Endothelial cell of umbilical vein (primary cell): ENCODE measurements at regions not wholly inside any gene's neighbourhood (a gene's known extent, or its start where the extent isn't known, plus 50 kb on each side); places are given as distances from the start of the nearest gene placed in this dataset.

Source experiments
- BruUV-seq: library from RNA; stranded (reverse); fragments of 400-500 nt; replicated peaks from 2 replicates; lab custom pipeline; 2021; lab: Mats Ljungman, UMichigan
- CTCF ChIA-PET: fragments of 300-600, 350-600 bp; sonication (Branson Sonifier 250); formaldehyde crosslinking; loops from one replicate; lab custom pipeline; 2021; ENCODE audit warnings: antibody characterized with exemption, inconsistent platforms; lab: Charles Lee
- POLR2A ChIA-PET: fragments of 300-600, 350-600 bp; sonication (Branson Sonifier 250); formaldehyde crosslinking; loops from one replicate; lab custom pipeline; 2021; ENCODE audit warnings: antibody characterized with exemption, inconsistent platforms; lab: Charles Lee
- DNase-seq: peaks from one replicate; pipeline ENCODE4 v3.0.0-alpha.2; 2011; ENCODE audit warnings: low read depth, low spot score
- FAIRE-seq: peaks from 2 replicates; lab custom pipeline; 2011; peaks lifted over from hg19 to GRCh38; lab: Jason Lieb, UNC
- H2AFZ ChIP-seq: 2 replicates; pipeline ENCODE4 v1.6.0; 2012; ENCODE audit warnings: low read depth, low read length, control low read depth, inconsistent platforms
- H3K27ac ChIP-seq: 2 replicates; pipeline ENCODE4 v1.5.1; 2011; ENCODE audit warnings: low read depth, mild to moderate bottlenecking, control low read depth, low read length, moderate library complexity; ENCODE audit not compliant: insufficient read depth
- H3K27me3 ChIP-seq, 2 experiments: 2 replicates each; pipeline versions ENCODE4 v1.6.0 to v1.6.1; 2011; ENCODE audit warnings: low read length in 2 of 2, mixed read lengths in 1 of 2; ENCODE audit not compliant: control insufficient read depth in 2 of 2, insufficient read depth in 2 of 2
- H3K36me3 ChIP-seq, 2 experiments: 2 replicates in 1 of 2; 3 replicates in 1 of 2; pipeline ENCODE4 v1.5.1; 2011; ENCODE audit warnings: low read length in 2 of 2, mild to moderate bottlenecking in 1 of 2, moderate library complexity in 1 of 2; ENCODE audit not compliant: control insufficient read depth in 2 of 2, insufficient read depth in 2 of 2; ENCODE audit errors: extremely low read depth in 1 of 2
- H3K4me1 ChIP-seq: 3 replicates; pipeline ENCODE4 v1.5.1; 2011; ENCODE audit warnings: mild to moderate bottlenecking, low read length; ENCODE audit not compliant: control insufficient read depth, insufficient read depth; ENCODE audit errors: extremely low read depth
- H3K4me2 ChIP-seq: 2 replicates; pipeline ENCODE4 v1.6.1; 2011; ENCODE audit warnings: low read length, control low read depth, mixed read lengths; ENCODE audit not compliant: insufficient read depth
- H3K4me3 ChIP-seq, 3 experiments: fragments of 200-600 bp in 1 of 3; sonication (generic), shearing (Covaris generic) in 1 of 3; replicated peaks in 1 of 3; 2 replicates each; pipeline ENCODE4 v1.5.1; 2011 to 2016; ENCODE audit warnings: control low read depth in 3 of 3, low read length in 3 of 3, mild to moderate bottlenecking in 2 of 3, inconsistent platforms in 1 of 3, low read depth in 1 of 3, moderate library complexity in 1 of 3; ENCODE audit not compliant: insufficient read depth in 1 of 3
- H3K79me2 ChIP-seq: 2 replicates; pipeline ENCODE4 v1.6.0; 2012; ENCODE audit warnings: low read length, inconsistent platforms; ENCODE audit not compliant: control insufficient read depth, insufficient read depth
- H3K9ac ChIP-seq: replicated peaks from 2 replicates; pipeline ENCODE3; 2011; ENCODE audit warnings: low read length, control low read depth; ENCODE audit not compliant: insufficient read depth; ENCODE audit errors: extremely low read depth
- H3K9me1 ChIP-seq: replicated peaks from 3 replicates; pipeline ENCODE4 v1.6.0; 2011; ENCODE audit warnings: mild to moderate bottlenecking, low read length; ENCODE audit not compliant: control insufficient read depth, insufficient read depth; ENCODE audit errors: extremely low read depth
- H3K9me3 ChIP-seq: replicated peaks from 2 replicates; pipeline ENCODE4 v1.5.1; 2012; ENCODE audit warnings: low read length, inconsistent platforms; ENCODE audit not compliant: control insufficient read depth, insufficient read depth
- H4K20me1 ChIP-seq: replicated peaks from 2 replicates; pipeline ENCODE3; 2011; ENCODE audit warnings: mild to moderate bottlenecking, low read length; ENCODE audit not compliant: control insufficient read depth, insufficient read depth; ENCODE audit errors: extremely low read depth
- JUN ChIP-seq: IDR thresholded peaks from 2 replicates; pipeline ENCODE4 v1.6.1; 2011; ENCODE audit warnings: borderline replicate concordance, low read depth; ENCODE audit not compliant: insufficient read length, insufficient read depth
- POLR2A ChIP-seq: IDR thresholded peaks from 2 replicates; pipeline ENCODE4 v1.6.1; 2012; ENCODE audit warnings: low read depth, mild to moderate bottlenecking, control low read depth, low read length
- POLR2AphosphoS5 ChIP-seq: IDR thresholded peaks from 2 replicates; pipeline ENCODE4 v1.6.1; 2012; ENCODE audit warnings: low read depth, mild to moderate bottlenecking, control low read depth, low read length, moderate library complexity; ENCODE audit not compliant: insufficient read depth
- dilution Hi-C: fragments of 300-500 bp; cut with MboI; formaldehyde crosslinking; loops from one replicate; pipeline ENCODE4 v1.15.0; 2019; ENCODE audit warnings: low sequenced_read_pairs; ENCODE audit not compliant: extremely low pct_ligation_motif_present
- intact Hi-C: fragments of 100-400 bp; cut with micrococcal nuclease; formaldehyde crosslinking; loops from one replicate; pipeline ENCODE4 v1.10.0; 2022
- TF ChIP-seq, protein P1 (sequence below), 2 donors: IDR thresholded peaks; 1 replicate in 1 of 2; 2 replicates in 1 of 2; pipeline ENCODE4 v1.5.1; 2011; ENCODE audit warnings: low read length in 2 of 2, mild to moderate bottlenecking in 2 of 2, moderate library complexity in 2 of 2, control low read depth in 1 of 2, inconsistent platforms in 1 of 2, low read depth in 1 of 2; ENCODE audit not compliant: insufficient read depth in 1 of 2; ENCODE audit errors: extremely low read depth in 1 of 2

DNA sequence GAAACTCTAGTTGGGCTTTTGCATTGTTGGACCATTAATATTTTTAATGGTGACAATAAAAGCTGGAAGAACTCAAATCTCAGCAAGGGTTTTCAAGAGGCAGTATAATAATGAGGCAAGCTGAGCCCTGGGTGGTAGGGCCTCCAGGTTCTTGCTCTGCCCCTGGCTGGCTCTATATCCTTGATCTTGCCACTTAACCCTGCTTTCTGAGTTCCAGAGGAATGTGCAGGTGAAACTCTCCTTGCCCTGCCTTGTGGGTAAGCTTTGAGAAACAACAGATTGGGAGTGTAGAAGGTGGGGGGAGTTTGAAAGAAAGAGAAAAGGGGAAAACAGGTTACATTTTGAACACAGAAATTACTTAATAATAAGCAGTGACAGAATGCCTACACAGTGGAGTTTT lies 103.3 kb upstream of the MAP4K3 start:
- Histone ChIP-seq H3K4me1 (no peaks in the 10 kb centered on the region), H3K9ac (no peak overlapping the region), H3K79me2 (no peaks in the 10 kb centered on the region), H3K27me3 (no peaks in the 10 kb centered on the region), H3K9me1 (no peaks in the 10 kb centered on the region), H3K9me3 (no peaks in the 10 kb centered on the region), H2AFZ (no peak overlapping the region), H3K4me2 (no peak overlapping the region), H4K20me1 (no peaks in the 10 kb centered on the region), H3K4me3 (no peak overlapping the region), H3K27ac (no peak overlapping the region), H3K36me3 (no peaks in the 10 kb centered on the region)
- intact Hi-C loops, result no loop called here
- TF ChIP-seq, protein P1, sequence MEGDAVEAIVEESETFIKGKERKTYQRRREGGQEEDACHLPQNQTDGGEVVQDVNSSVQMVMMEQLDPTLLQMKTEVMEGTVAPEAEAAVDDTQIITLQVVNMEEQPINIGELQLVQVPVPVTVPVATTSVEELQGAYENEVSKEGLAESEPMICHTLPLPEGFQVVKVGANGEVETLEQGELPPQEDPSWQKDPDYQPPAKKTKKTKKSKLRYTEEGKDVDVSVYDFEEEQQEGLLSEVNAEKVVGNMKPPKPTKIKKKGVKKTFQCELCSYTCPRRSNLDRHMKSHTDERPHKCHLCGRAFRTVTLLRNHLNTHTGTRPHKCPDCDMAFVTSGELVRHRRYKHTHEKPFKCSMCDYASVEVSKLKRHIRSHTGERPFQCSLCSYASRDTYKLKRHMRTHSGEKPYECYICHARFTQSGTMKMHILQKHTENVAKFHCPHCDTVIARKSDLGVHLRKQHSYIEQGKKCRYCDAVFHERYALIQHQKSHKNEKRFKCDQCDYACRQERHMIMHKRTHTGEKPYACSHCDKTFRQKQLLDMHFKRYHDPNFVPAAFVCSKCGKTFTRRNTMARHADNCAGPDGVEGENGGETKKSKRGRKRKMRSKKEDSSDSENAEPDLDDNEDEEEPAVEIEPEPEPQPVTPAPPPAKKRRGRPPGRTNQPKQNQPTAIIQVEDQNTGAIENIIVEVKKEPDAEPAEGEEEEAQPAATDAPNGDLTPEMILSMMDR (IDR thresholded peaks at IDR 0.05; ENCODE audit: extremely low read depth in 1 of 2, insufficient read depth in 1 of 2, low read depth in 1 of 2, low read length in 2 of 2), result no peak
- no peak for TF ChIP-seq JUN
- TF ChIP-seq POLR2AphosphoS5, result no peak
- TF ChIP-seq POLR2A, result no peak
- BruUV-seq, result no TSS peak
- CTCF ChIA-PET, result interaction anchor here (1.1 to 1.9 kb wide), 2 partner anchors 10 to 156 kb away, joined by 3 to 8 read pairs; no protein-coding TSS in a partner anchor
- dilution Hi-C loops, result no loop called here
- FAIRE-seq (no peak), DNase-seq (no peak)
- POLR2A ChIA-PET, result no interaction called here
